ENCODE measurements at regions not wholly inside any gene's neighbourhood (a gene's known extent, or its start where the extent isn't known, plus 50 kb on each side); places are given as distances from the start of the nearest gene placed in this dataset.

GRCh38 chr13:42680748-42681147 lies 100.6 kb upstream of the FAM216B start:
- no peak for TF ChIP-seq POLR2A (IDR thresholded peaks at IDR 0.05)
- TF ChIP-seq CTCF (IDR thresholded peaks at IDR 0.05), result no peak
- TF ChIP-seq POLR2AphosphoS5 (IDR thresholded peaks at IDR 0.05), result no peak
